Activated naive CD8-positive, alpha-beta T cell treated with anti-CD3 and anti-CD28 coated beads, Interleukin-2, amount 10 ng/mL, durations not matched to agents 7 days and 5 days (primary cell): ENCODE measurements at regions not wholly inside any gene's neighbourhood (a gene's known extent, or its start where the extent isn't known, plus 50 kb on each side); places are given as distances from the start of the nearest gene placed in this dataset.
"Not testable (repeated sequence)": the region's sequence is repeated elsewhere in the genome, so short reads cannot be mapped to it uniquely, and the experiment has no call there.

Experiments used
- ATAC-seq: fragments of 150-1000 bp; cut with Tn5 transposase; one replicate; pipeline ENCODE4 v1.10.0; 2021; ENCODE audit warnings: low read depth, moderate library complexity
- POLR2A ChIA-PET: fragments of 350-600 bp; sonication (Branson Sonifier 250); formaldehyde crosslinking; loops from one replicate; lab custom pipeline; 2021; ENCODE audit warnings: antibody characterized with exemption; lab: Charles Lee
- DNase-seq: peaks from one replicate; pipeline ENCODE4 v3.0.0; 2021
- H3K27ac Mint-ChIP-seq: one replicate; pipeline ENCODE4 v1.8.0; 2022; ENCODE audit warnings: mild to moderate bottlenecking, mixed read lengths
- H3K27me3 Mint-ChIP-seq: one replicate; pipeline ENCODE4 v1.8.0; 2022; ENCODE audit warnings: mild to moderate bottlenecking, moderate library complexity, mixed read lengths
- H3K36me3 Mint-ChIP-seq: one replicate; pipeline ENCODE4 v1.8.0; 2021; ENCODE audit warnings: mild to moderate bottlenecking, mixed read lengths
- H3K4me1 Mint-ChIP-seq: one replicate; pipeline ENCODE4 v1.8.0; 2021; ENCODE audit warnings: mixed read lengths
- H3K4me3 Mint-ChIP-seq: one replicate; pipeline ENCODE4 v1.8.0; 2022; ENCODE audit warnings: mild to moderate bottlenecking, moderate library complexity, mixed read lengths
- H3K9me3 Mint-ChIP-seq: one replicate; pipeline ENCODE4 v1.8.0; 2021; ENCODE audit warnings: mixed read lengths

DNA sequence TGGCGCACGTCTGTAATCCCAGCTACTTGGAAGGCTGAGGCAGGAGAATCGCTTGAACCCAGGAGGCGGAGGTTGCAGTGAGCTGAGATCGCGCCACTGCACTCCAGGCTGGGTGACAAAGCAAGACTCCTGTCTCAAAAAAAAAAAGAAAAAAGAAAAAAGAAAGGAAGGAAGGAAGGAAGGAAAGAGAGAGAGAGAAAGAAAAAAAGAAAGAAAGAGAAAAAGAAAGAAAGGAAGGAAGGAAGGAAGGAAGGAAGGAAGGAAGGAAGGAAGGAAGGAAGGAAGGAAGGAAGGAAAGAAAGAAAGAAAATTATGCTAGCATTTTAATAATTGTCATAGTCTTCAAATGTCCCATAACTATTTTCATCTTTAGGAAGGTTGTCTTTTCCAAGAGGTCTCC is 198.7 kb downstream of the TBX18 start:
- H3K9me3 Mint-ChIP-seq, H3K27me3 Mint-ChIP-seq, H3K36me3 Mint-ChIP-seq, H3K27ac Mint-ChIP-seq, H3K4me1 Mint-ChIP-seq, H3K4me3 Mint-ChIP-seq, ATAC-seq, POLR2A ChIA-PET, DNase-seq: not testable (repeated sequence)

DNA sequence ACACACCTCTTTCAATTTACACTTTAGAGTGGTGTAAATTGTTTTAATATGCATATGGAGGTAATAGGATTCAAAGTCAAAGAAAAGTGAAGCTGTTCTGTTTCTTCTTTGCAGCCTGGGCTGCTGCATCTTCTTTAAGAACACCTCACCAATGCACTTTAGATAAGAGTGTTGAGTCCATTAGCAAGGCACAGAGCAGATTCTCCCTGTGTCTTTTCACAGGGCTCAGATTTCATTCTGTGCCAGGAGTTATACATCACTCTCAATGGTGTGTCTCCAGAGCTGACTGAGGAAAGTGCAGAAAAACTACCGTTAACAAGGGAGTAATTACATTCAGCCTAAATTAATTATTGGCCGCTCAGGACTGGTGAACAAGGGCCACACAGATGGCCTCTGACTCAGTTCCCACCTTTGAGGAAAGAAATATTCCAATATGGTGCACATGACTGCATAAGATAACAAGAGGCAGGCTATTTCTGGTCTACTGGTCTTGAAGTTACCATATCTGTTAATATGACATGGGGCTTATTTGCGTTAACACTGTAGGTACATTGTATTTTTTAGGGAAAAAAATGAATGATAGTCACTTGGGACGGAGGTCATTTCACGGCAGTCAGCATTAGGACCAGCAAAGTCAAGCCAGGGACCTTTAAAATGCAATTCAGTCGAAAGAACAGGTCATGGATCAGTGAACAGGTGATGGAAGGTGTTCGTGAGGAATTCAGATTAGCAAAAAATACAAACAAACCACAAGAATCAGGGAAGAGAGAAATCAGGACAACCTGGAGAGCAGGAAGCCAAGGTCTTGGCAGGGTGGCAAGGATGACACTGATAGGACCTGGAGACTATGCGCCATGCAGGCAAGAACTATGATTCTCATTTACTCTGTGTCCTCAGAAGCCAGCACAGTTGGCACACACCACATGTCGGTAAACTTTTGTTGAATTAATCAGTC is 203.7 kb downstream of the TBX18 start:
- ATAC-seq, result no peak
- no peak for DNase-seq
- Mint-ChIP-seq H3K27me3 (no peaks in the 10 kb centered on the region), H3K4me1 (no peaks in the 10 kb centered on the region), H3K4me3 (no peak overlapping the region), H3K36me3 (no peaks in the 10 kb centered on the region), H3K27ac (no peak overlapping the region), H3K9me3 (no peaks in the 10 kb centered on the region)
- POLR2A ChIA-PET, result no interaction called here

DNA sequence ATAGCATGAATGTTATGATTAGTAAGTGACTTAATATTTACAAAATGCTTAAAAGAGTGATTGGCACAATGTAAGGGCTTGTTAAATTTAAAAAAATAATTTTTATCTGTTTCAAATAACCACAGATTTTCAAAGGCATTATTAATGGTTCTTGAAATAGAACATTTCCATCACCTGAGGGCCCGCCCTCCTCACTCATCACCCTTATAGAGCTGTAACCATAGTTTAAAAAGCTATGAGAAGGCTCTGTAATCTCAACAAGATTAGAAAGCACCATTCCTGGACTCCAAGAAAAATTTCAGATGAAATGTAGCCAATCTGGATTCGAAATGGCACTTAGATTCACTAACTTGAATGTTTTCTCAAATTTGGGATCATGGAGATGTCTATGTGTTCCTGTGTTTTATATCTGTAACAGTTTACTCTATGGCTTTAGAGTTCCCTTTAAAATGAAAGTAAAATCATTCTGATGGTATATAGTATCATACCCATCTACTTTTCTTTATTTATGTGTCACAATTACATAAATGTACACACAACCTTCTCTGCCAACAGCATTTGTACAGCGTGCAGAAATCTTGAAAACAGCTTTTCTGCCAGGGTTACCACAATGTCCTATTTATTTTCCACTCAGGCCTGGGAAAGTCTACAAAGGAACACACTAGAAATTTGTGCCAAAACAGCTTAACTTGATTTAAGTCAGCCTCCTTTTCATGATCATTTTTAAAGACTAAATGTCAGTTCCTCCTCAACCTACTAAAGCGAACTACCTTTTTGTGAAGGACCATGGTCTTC is 207.7 kb downstream of the TBX18 start:
- POLR2A ChIA-PET, result no interaction called here
- Mint-ChIP-seq H3K27ac (no peak overlapping the region), H3K27me3 (no peaks in the 10 kb centered on the region), H3K4me1 (no peaks in the 10 kb centered on the region), H3K36me3 (no peaks in the 10 kb centered on the region), H3K9me3 (peaks cover 6% of the 10 kb centered on the region), H3K4me3 (no peak overlapping the region)
- no peak for ATAC-seq
- no peak for DNase-seq

DNA sequence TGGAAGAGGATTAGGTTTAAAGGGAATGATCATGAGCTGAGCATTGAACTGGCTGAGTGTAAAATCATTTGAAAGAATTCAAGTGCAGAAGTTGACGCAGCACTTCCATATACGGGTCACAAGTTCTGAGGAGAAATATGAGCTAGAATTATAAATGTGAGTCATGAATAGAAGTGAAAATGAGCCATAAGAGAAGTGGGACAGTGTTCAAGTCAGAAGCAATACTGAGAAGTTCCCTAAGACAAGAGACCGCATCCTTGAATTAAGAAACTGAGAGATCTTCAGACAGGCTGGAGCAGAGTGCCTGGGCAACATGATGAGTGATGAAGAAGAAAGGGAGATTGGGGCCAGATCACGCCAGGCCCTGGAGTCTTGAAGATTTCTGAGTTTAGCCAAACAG is 209.7 kb downstream of the TBX18 start:
- no peaks in the 10 kb centered on the region for H3K4me1 Mint-ChIP-seq
- H3K27me3 Mint-ChIP-seq, result no peaks in the 10 kb centered on the region
- no peak overlapping the region for H3K4me3 Mint-ChIP-seq
- peaks cover 6% of the 10 kb centered on the region for H3K9me3 Mint-ChIP-seq
- POLR2A ChIA-PET, result no interaction called here
- no peaks in the 10 kb centered on the region for H3K36me3 Mint-ChIP-seq
- H3K27ac Mint-ChIP-seq, result no peak overlapping the region
- ATAC-seq (no peak), DNase-seq (no peak)

DNA sequence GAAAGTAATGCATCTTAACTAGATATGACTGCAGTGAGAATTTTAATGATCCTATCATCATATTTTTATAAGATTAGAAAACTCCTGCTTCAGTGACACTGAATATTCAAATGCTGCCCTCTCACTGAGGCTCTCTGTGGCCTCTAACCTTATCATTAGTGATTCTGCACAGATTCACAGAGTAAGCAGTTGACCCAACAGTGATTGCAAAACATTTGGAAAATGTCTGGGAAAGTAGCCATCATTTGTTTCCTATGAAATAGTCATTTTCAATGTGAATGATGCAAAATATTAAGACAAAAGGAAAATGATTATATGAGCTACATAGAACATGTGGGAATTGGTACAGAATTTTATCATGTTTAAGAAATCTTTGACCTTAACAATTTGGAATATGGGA is 210.3 kb downstream of the TBX18 start:
- Mint-ChIP-seq H3K4me1 (no peaks in the 10 kb centered on the region), H3K36me3 (no peaks in the 10 kb centered on the region), H3K27ac (no peak overlapping the region), H3K27me3 (no peaks in the 10 kb centered on the region), H3K4me3 (no peak overlapping the region), H3K9me3 (peaks cover 6% of the 10 kb centered on the region)
- POLR2A ChIA-PET, result no interaction called here
- DNase-seq (no peak), ATAC-seq (no peak)

DNA sequence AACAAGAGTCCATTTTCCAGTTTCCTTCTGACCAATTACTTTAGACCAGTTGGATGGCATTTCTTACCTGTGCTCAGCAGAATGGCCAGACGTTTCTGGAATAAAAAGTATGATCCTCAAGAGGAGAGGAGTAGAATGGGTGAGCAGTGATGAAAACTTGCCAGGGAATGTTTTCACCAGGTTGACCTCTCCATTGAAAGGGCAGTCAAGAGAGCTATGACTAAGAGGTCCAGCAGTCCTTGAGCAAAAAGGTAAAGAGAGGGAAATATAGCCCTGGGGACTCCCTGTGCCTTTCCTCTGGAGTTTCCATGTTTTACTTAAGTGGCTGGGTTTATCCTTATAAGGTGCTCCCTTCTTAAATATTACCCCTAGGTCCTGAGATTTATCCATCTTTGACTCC is 210.9 kb downstream of the TBX18 start:
- Mint-ChIP-seq H3K36me3 (no peaks in the 10 kb centered on the region), H3K27ac (no peak overlapping the region), H3K27me3 (no peaks in the 10 kb centered on the region), H3K4me3 (no peak overlapping the region), H3K4me1 (no peaks in the 10 kb centered on the region), H3K9me3 (peaks cover 6% of the 10 kb centered on the region)
- POLR2A ChIA-PET, result no interaction called here
- ATAC-seq, result no peak
- no peak for DNase-seq

DNA sequence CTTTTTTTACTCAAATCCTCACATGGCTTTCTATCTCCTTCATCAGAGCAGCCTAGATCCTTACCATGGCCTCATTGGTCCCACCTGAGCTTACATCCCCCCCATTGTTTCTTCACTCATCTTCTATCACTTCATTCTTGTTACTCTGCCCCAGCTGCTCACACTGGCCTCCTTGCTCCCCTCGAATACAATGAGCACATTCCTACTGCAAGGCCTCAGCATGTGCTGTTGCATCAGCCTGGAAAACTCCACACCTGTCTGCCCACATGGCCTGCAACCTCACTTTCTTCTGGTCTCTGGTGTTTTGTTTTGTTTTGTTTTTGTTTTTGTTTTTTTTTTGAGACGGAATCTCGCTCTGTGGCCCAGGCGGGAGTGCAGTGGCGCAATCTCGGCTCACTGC is 212.6 kb downstream of the TBX18 start:
- POLR2A ChIA-PET, result interaction anchor here (0.6 kb wide), 1 partner anchor 1092 kb away, joined by 3 read pairs; no protein-coding TSS in a partner anchor
- Mint-ChIP-seq H3K4me1 (no peaks in the 10 kb centered on the region), H3K27ac (no peak overlapping the region), H3K9me3 (peaks cover 6% of the 10 kb centered on the region), H3K36me3 (no peaks in the 10 kb centered on the region), H3K4me3 (no peak overlapping the region), H3K27me3 (no peaks in the 10 kb centered on the region)
- ATAC-seq, result no peak
- DNase-seq, result no peak

DNA sequence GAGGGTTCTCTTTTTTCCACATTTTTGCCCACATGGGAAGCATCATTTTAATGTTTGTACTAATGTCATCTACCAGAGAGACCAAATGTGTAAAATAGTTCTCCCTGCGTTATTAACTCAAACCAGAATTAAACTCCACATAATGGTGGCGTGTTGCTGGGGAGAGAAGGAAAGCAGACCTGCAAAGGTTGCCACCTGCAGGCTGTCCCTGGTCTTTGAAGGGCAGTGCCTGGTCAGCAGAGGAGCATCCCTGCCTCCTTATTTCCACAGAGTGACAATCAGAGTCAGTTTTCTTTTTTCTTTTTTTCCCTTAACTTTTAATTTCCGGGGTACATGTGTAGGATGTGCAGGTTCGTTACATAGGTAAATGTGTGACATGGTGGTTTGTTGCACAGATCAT is 214.5 kb downstream of the TBX18 start:
- peaks cover 6% of the 10 kb centered on the region for H3K9me3 Mint-ChIP-seq
- DNase-seq (no peak), ATAC-seq (no peak)
- no peak overlapping the region for H3K27ac Mint-ChIP-seq
- POLR2A ChIA-PET, result no interaction called here
- H3K36me3 Mint-ChIP-seq, result no peaks in the 10 kb centered on the region
- no peak overlapping the region for H3K4me3 Mint-ChIP-seq
- peaks cover under 1% of the 10 kb centered on the region for H3K27me3 Mint-ChIP-seq
- H3K4me1 Mint-ChIP-seq, result no peaks in the 10 kb centered on the region

DNA sequence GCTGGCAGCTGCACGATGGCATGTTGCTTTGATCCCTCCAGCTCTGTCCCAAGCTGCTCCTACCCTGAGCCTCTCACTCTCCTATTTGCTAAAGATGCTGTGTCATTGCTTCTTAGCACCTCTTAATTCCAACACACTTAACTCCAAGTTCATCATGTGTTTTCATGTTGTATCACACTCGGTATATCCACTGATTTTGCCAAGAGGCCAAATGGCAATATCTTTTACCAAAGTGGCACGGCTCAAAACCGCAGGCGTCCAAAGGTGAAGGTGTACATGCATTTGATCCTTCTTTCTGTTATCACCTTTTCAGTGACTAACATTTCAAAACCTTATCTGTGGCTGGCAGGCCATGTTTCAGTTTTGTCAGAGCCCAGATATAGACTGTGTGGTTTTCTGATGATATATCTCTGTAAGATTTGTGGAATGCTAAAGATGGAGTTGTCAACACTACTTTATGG is 217.0 kb downstream of the TBX18 start:
- Mint-ChIP-seq H3K9me3 (no peaks in the 10 kb centered on the region), H3K4me3 (no peak overlapping the region), H3K36me3 (no peaks in the 10 kb centered on the region), H3K4me1 (no peaks in the 10 kb centered on the region), H3K27me3 (peaks cover 2% of the 10 kb centered on the region), H3K27ac (no peak overlapping the region)
- DNase-seq, result no peak
- POLR2A ChIA-PET, result no interaction called here
- no peak for ATAC-seq

DNA sequence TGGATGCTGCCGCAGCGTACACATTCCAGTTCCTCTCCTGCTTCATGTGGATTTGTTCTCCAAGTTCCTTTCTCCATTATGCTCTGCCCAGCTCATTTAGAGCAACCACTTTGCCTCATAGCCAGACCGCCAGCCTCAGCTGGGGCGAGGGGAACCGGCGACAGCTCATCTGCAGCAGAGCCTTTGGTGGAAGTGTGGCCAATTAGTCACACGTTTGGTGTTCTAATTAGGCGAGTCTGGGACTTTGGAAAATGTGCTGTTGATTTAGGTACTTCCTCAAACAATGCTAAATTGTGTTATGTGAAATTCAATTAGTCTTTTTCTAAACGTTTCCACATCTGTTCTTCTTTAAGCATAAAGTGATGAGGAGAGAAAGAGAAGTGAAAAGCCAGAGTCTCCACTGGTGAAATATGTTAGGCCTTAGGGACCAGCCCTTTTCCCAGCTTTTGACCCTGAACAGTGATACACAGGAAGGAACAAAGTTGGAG is 217.9 kb downstream of the TBX18 start:
- H3K27ac Mint-ChIP-seq, result no peak overlapping the region
- DNase-seq (no peak), ATAC-seq (no peak)
- H3K9me3 Mint-ChIP-seq, result no peaks in the 10 kb centered on the region
- no peaks in the 10 kb centered on the region for H3K36me3 Mint-ChIP-seq
- no peak overlapping the region for H3K4me3 Mint-ChIP-seq
- H3K27me3 Mint-ChIP-seq, result peaks cover 2% of the 10 kb centered on the region
- H3K4me1 Mint-ChIP-seq, result no peaks in the 10 kb centered on the region
- POLR2A ChIA-PET, result no interaction called here

DNA sequence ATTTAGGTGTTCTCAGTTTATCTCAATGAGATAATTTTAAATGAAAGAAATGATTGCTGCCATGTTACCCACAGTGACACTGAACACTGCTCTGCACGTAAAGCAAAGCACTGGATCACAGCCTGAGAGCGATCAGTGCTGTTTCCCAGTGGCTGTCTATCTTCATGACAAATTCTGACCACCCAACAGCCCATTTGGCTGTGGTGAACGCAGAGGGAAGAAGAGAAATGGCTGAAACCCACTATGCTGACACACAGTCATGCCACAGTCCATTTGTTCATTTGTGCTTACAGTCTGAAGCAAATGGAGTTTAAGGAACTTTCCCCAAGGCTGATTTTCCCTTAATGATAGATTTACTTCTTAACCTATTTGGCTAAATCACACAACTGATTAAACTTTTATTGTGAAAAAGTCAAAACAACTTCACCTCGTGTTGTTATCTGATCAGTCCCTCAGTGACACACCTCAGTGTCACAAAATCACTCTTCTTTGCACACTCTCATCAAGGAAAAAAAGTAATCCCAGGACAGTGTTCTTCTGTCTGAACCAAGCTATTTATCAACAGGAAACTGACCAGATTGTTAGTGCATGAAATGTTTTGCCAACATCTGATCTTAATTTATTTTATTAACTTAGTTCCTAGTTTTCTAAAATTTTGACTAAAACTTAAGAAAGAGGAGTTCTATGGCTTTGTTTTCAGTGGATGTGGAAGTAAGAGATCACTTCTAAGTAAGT is 225.1 kb downstream of the TBX18 start:
- Mint-ChIP-seq H3K4me1 (no peaks in the 10 kb centered on the region), H3K9me3 (no peaks in the 10 kb centered on the region), H3K4me3 (no peak overlapping the region), H3K27ac (no peak overlapping the region), H3K27me3 (peaks cover 2% of the 10 kb centered on the region), H3K36me3 (no peaks in the 10 kb centered on the region)
- POLR2A ChIA-PET, result no interaction called here
- DNase-seq (no peak), ATAC-seq (no peak)

DNA sequence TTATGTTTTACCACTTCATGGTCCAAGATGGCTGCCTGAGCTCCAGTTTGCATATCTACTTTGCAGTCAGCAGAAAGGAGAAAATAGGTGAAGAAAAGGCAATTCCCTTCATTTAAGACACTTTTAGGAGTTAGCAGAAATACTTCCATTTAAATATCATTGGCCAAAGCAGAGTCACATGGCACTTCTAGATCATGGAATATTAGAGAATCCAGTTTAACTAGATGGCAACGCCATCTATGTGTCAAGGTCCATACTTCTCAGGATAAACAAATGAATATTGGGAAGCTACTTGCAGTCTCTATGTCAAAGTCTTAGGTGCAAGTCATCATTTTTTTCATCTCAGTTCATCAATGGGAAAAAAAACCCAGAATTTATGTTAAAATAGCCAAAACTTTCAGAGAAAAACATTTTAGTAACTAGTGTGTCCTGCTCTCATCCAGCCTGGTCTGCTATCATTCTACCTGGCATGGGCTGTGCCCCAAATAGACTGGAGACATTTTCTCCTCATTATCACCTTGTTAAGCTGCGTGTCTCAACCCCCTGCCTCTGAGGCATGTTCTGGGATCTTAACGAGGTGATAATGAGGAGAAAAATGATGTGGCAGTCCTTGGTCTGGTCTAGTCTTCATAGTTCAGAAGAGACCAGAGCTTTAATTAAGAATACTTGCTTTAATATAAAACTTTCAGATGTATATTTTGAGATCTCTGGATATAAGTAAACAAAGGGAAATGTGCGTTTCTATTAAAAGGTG is 227.3 kb downstream of the TBX18 start:
- Mint-ChIP-seq H3K36me3 (no peaks in the 10 kb centered on the region), H3K9me3 (no peaks in the 10 kb centered on the region), H3K4me3 (no peak overlapping the region), H3K4me1 (no peaks in the 10 kb centered on the region), H3K27ac (no peak overlapping the region), H3K27me3 (peaks cover 2% of the 10 kb centered on the region)
- POLR2A ChIA-PET, result no interaction called here
- ATAC-seq (no peak), DNase-seq (no peak)

DNA sequence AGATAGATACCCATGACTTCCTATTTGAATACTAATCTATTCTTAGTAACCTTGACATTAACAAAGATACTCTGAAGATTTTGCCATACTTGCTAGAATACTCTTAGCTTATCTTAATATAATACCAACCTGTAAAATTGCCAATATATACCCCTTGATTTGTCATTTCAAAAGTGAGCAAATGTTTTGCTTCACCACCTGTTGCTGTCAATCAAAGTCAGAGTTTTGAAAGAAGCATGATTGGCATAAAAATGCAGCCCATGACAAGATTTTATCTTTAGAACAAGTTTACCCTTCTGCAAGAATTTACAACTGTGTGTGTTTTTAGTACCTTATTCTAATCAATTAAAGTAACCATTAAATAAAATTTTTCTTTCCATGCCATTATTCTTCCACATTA is 236.2 kb downstream of the TBX18 start:
- H3K4me1 Mint-ChIP-seq, result peaks cover 3% of the 10 kb centered on the region
- H3K27ac Mint-ChIP-seq, result no peak overlapping the region
- no peaks in the 10 kb centered on the region for H3K9me3 Mint-ChIP-seq
- no peak overlapping the region for H3K4me3 Mint-ChIP-seq
- ATAC-seq (no peak), DNase-seq (no peak)
- H3K27me3 Mint-ChIP-seq, result no peaks in the 10 kb centered on the region
- no peaks in the 10 kb centered on the region for H3K36me3 Mint-ChIP-seq
- POLR2A ChIA-PET, result no interaction called here
